IMR-90 (cell line): ENCODE measurements at regions not wholly inside any gene's neighbourhood (a gene's known extent, or its start where the extent isn't known, plus 50 kb on each side); places are given as distances from the start of the nearest gene placed in this dataset.

ENCODE experiments used
- ATAC-seq: fragments of 200-7000 bp; cut with Tn5 transposase; 2 replicates; pipeline ENCODE4 v1.9.1; 2020; ENCODE audit warnings: low read depth, mild to moderate bottlenecking, moderate library complexity
- BruUV-seq: library from RNA; stranded (reverse); fragments of 400-500 nt; replicated peaks from 2 replicates; lab custom pipeline; 2021; lab: Mats Ljungman, UMichigan
- CTCF ChIA-PET: fragments of 300-600 bp; formaldehyde crosslinking; extraction: SDS; loops from one replicate; lab custom pipeline; 2021; ENCODE audit warnings: antibody characterized with exemption; lab: Yijun Ruan, JAX
- POLR2A ChIA-PET: fragments of 300-600 bp; sonication (Branson Sonifier 250); formaldehyde crosslinking; loops from one replicate; lab custom pipeline; 2022; ENCODE audit warnings: antibody characterized with exemption; ENCODE audit not compliant: unreplicated experiment; lab: Charles Lee
- DNase-seq: peaks from one replicate; pipeline ENCODE4 v3.0.0; 2013
- H2AFZ ChIP-seq: replicated peaks from 2 replicates; pipeline ENCODE3; 2013; ENCODE audit warnings: low read length, mild to moderate bottlenecking; ENCODE audit not compliant: poor library complexity
- H2AK5ac ChIP-seq: 2 replicates; pipeline ENCODE4 v1.6.1; 2013; ENCODE audit warnings: low read depth, low read length, inconsistent platforms
- H2AK9ac ChIP-seq: replicated peaks from 2 replicates; pipeline ENCODE3; 2013; ENCODE audit warnings: mild to moderate bottlenecking, low read depth, low read length, moderate library complexity; ENCODE audit not compliant: poor library complexity
- H2BK120ac ChIP-seq: 2 replicates; pipeline ENCODE4 v1.6.1; 2013; ENCODE audit warnings: low read depth, low read length, inconsistent platforms
- H2BK15ac ChIP-seq: 3 replicates; pipeline ENCODE4 v1.6.1; 2013; ENCODE audit warnings: low read depth, low read length, inconsistent platforms
- H2BK20ac ChIP-seq: 2 replicates; pipeline ENCODE4 v1.6.1; 2013; ENCODE audit warnings: low read depth, mild to moderate bottlenecking, inconsistent platforms, low read length, moderate library complexity
- H2BK5ac ChIP-seq: 2 replicates; pipeline ENCODE4 v1.6.1; 2013; ENCODE audit warnings: mild to moderate bottlenecking, low read depth, low read length, inconsistent platforms; ENCODE audit not compliant: poor library complexity, severe bottlenecking
- H3K14ac ChIP-seq: replicated peaks from 2 replicates; pipeline ENCODE4 v1.6.1; 2013; ENCODE audit warnings: low read depth, low read length, inconsistent platforms
- H3K18ac ChIP-seq: 2 replicates; pipeline ENCODE4 v1.6.1; 2013; ENCODE audit warnings: low read depth, low read length, control low read depth
- H3K23ac ChIP-seq: 2 replicates; pipeline ENCODE4 v1.6.1; 2013; ENCODE audit warnings: low read depth, low read length, inconsistent platforms
- H3K27ac ChIP-seq: 2 replicates; pipeline ENCODE4 v1.5.1; 2013; ENCODE audit warnings: mild to moderate bottlenecking, control low read depth, low read length; ENCODE audit not compliant: insufficient read depth
- H3K27me3 ChIP-seq: 2 replicates; pipeline ENCODE4 v1.6.1; 2013; ENCODE audit warnings: low read length; ENCODE audit not compliant: control insufficient read depth, insufficient read depth
- H3K36me3 ChIP-seq: 2 replicates; pipeline ENCODE4 v1.6.1; 2013; ENCODE audit warnings: low read length, mixed read lengths; ENCODE audit not compliant: control insufficient read depth, insufficient read depth
- H3K4ac ChIP-seq: 2 replicates; pipeline ENCODE4 v1.6.1; 2013; ENCODE audit warnings: low read depth, low read length, inconsistent platforms
- H3K4me1 ChIP-seq: 2 replicates; pipeline ENCODE4 v1.6.1; 2013; ENCODE audit warnings: low read length, mixed read lengths; ENCODE audit not compliant: control insufficient read depth, insufficient read depth
- H3K4me2 ChIP-seq: 2 replicates; pipeline ENCODE4 v1.6.1; 2013; ENCODE audit warnings: low read depth, mild to moderate bottlenecking, control low read depth, low read length, moderate library complexity
- H3K4me3 ChIP-seq: 2 replicates; pipeline ENCODE4 v1.5.1; 2013; ENCODE audit warnings: low read depth, mild to moderate bottlenecking, control low read depth, low read length, moderate library complexity; ENCODE audit not compliant: insufficient read depth
- H3K56ac ChIP-seq: 2 replicates; pipeline ENCODE4 v1.6.1; 2013; ENCODE audit warnings: low read length, inconsistent platforms; ENCODE audit not compliant: insufficient read depth; ENCODE audit errors: extremely low read depth
- H3K79me1 ChIP-seq, 2 experiments: 2 replicates each; pipeline ENCODE4 v1.6.1; 2013; ENCODE audit warnings: low read length in 2 of 2, inconsistent platforms in 1 of 2, low read depth in 1 of 2
- H3K9ac ChIP-seq: 2 replicates; pipeline ENCODE4 v1.6.1; 2013; ENCODE audit warnings: low read depth, low read length, control low read depth
- H3K9me1 ChIP-seq: 2 replicates; pipeline ENCODE4 v1.6.1; 2013; ENCODE audit warnings: low read length, inconsistent platforms; ENCODE audit not compliant: insufficient read depth
- H3K9me3 ChIP-seq: 2 replicates; pipeline ENCODE4 v1.6.1; 2013; ENCODE audit warnings: low read length; ENCODE audit not compliant: control insufficient read depth, insufficient read depth
- H4K20me1 ChIP-seq: 2 replicates; pipeline ENCODE4 v1.6.1; 2013; ENCODE audit warnings: low read length, inconsistent platforms; ENCODE audit not compliant: insufficient read depth
- H4K5ac ChIP-seq: 2 replicates; pipeline ENCODE4 v1.6.1; 2013; ENCODE audit warnings: mild to moderate bottlenecking, low read depth, low read length, control low read depth
- H4K8ac ChIP-seq, 2 experiments: 2 replicates each; pipeline ENCODE4 v1.6.1; 2013; ENCODE audit warnings: low read depth in 2 of 2, low read length in 2 of 2, control low read depth in 1 of 2, inconsistent platforms in 1 of 2
- H4K91ac ChIP-seq: 2 replicates; pipeline ENCODE4 v1.6.1; 2013; ENCODE audit warnings: low read depth, low read length, inconsistent platforms; ENCODE audit not compliant: insufficient read depth
- BHLHE40 ChIP-seq: fragments of 150-350 bp; IDR thresholded peaks from 2 replicates; pipeline ENCODE4 v1.6.1; 2016; ENCODE audit warnings: mild to moderate bottlenecking, low read depth, low read length
- CEBPB ChIP-seq: IDR thresholded peaks from 2 replicates; pipeline ENCODE4 v1.6.1; 2012; ENCODE audit warnings: low read depth, low read length, improper control_type of control experiment
- FOS ChIP-seq: fragments of 150-350 bp; IDR thresholded peaks from 2 replicates; pipeline ENCODE4 v1.6.1; 2016; ENCODE audit warnings: low read depth, low read length
- WGBS, 2 experiments: methylation state at CpG; one replicate each; pipeline versions ENCODE4 v1.1.5 to v1.1.7; 2013; ENCODE audit warnings: missing lambda C conversion rate in 2 of 2; ENCODE audit not compliant: insufficient read length in 1 of 2; ENCODE audit errors: extremely low coverage in 2 of 2; 5-methylcytosine and 5-hydroxymethylcytosine counted together
- dilution Hi-C: fragments of 300-500 bp; cut with HindIII; formaldehyde crosslinking; loops from one replicate; pipeline ENCODE4 v1.14.3; 2018; ENCODE audit warnings: low sequenced_read_pairs; ENCODE audit not compliant: unreplicated experiment
- in situ Hi-C: fragments of 300-500 bp; cut with MboI; formaldehyde crosslinking; loops from 3 replicates; pipeline ENCODE4 v1.14.3; 2019; ENCODE audit warnings: low sequenced_read_pairs, inconsistent platforms, mixed read lengths
- intact Hi-C: fragments of 100-400 bp; cut with micrococcal nuclease; formaldehyde crosslinking; loops from 2 replicates; pipeline ENCODE4 v1.10.0; 2022

DNA sequence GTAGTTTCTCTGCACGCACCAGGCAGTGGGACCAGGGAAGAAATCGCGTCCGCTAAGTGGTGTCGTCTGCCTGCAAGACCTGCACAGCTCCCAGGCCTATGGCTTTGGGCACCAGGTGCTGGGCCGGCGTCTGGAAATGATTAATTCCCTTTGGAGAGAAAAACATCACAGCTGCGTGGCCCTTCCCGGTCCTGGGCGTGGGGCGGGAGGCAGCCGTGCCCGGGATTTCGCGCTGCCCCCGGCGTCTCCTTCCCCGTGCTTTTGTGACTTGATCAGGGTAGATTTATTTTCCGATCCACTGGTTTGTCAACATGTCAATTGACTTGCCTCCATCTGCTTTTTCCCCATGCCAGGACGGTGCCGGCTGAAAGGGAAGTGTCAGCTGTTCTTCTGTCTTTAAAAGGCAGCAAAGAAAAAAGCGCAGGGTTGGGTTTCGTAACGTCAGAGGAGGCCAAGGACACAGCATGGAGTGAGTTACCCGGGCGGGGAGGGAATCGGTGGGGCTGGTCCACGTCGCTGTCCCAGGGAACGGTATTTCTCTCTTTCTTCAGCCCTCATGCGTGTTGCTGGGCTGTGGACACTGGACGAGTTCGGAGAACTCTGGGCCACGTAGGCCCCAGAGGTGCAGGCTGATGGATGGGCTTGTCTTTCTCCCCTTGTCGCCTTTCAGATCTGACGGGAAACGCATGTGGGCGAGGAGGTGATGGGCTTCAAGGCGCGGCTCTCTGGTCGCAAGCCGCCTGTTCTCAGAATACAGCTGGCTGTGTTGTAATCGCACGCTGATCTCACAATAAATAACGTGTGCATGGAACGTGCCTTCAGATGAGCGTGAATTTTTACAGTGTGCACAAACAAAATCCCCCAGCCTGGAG lies 188.1 kb upstream of the ZNF469 start:
- WGBS, 2 experiments, result 47% methylated on average over 17 of the region's 47 CpGs; no CpG with 5 or more reads in 1 of the 2 experiments

More for the DNA sequence above, 188.1 kb upstream of the ZNF469 start:
- Histone ChIP-seq H3K9ac (peak overlapping the region; percentile 34), H3K14ac (peak overlapping the region; percentile 24), H2BK20ac (peak overlapping the region; percentile 40), H2BK5ac (peak overlapping the region; percentile 17), H2AFZ (peak overlapping the region; percentile 85), H3K9me1 (no peaks in the 10 kb centered on the region), H3K4ac (peak overlapping the region; percentile 88), H3K4me1 (peaks cover 8% of the 10 kb centered on the region), H4K8ac (peak overlapping the region; percentile 68 to 74), H3K27ac (peak overlapping the region; percentile 63), H2AK5ac (peak overlapping the region; percentile 84), H2BK120ac (peak overlapping the region; percentile 85), H2AK9ac (peak overlapping the region; percentile 83), H4K91ac (peak overlapping the region; percentile 91), H3K4me2 (no peak overlapping the region), H3K36me3 (no peaks in the 10 kb centered on the region), H4K5ac (peak overlapping the region; percentile 85), H3K23ac (no peak overlapping the region), H3K4me3 (no peak overlapping the region), H3K79me1 (no peaks in the 10 kb centered on the region), H3K27me3 (no peaks in the 10 kb centered on the region), H3K9me3 (no peaks in the 10 kb centered on the region), H3K56ac (no peak overlapping the region), H2BK15ac (peak overlapping the region; percentile 72; the same call in 2 of the 3 replicates), H4K20me1 (no peaks in the 10 kb centered on the region), H3K18ac (peak overlapping the region; percentile 95)
- ChIA-PET CTCF (no interaction called here), POLR2A (no interaction called here)
- dilution Hi-C loops, result no loop called here
- BruUV-seq, result no TSS peak
- DNase-seq (peak; percentile 52), ATAC-seq (peak; percentile 16; the same call in 1 of the 2 replicates)
- intact Hi-C loops, result loop anchor here (5.0 to 10.0 kb wide), 2 partner anchors 53 to 190 kb away; partner anchors contain the start of gene ZNF469
- TF ChIP-seq FOS, result no peak
- peak; percentile 78 for TF ChIP-seq BHLHE40
- peak; percentile 21; the same call in 1 of the 2 replicates for TF ChIP-seq CEBPB
- in situ Hi-C loops, result loop anchor here (5.0 kb wide), 1 partner anchor 188 kb away; the partner anchor contains the start of gene ZNF469
